ENCODE measurements at regions not wholly inside any gene's neighbourhood (a gene's known extent, or its start where the extent isn't known, plus 50 kb on each side); places are given as distances from the start of the nearest gene placed in this dataset.
"Not testable (repeated sequence)": the region's sequence is repeated elsewhere in the genome, so short reads cannot be mapped to it uniquely, and the experiment has no call there.

DNA sequence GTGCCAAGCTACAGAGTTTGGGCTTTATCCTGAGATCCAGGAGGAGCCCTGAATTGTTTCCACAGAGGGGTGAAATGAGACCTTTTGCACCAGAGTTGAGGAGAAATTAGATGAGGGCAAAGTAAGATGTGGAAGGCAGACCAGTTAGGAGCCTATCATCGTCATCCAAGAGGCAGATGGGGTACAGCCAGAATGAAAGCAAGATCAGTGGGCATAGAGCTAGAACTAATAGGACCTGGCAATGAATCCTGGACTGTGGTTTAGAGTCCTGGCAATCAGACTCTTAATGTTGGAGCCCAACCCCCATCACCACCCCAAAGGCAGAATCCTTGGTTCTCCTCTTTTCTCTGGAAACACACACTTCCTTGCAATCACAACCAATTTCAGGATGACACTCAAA lies 166.6 kb upstream of the HMGA2 start:
- no peak for DNase-seq

DNA sequence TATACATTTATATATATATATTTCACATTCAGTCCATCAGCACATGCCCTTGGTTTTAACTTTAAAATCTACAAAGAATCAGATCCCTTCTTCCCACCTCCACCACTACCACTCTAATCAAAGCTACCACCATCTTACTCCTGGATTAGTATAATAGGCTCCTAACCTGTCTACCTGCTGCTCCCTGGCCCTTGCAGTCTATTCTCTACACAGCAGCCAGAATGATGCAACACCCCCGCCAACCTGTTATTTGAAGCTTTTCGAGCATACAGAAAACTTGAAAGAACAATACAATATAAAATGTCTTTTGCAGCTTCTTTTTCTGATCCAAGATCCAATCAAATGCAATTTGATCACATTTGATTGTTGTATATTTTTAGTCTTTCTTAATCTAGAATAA lies 165.9 kb upstream of the HMGA2 start:
- no peak for DNase-seq

DNA sequence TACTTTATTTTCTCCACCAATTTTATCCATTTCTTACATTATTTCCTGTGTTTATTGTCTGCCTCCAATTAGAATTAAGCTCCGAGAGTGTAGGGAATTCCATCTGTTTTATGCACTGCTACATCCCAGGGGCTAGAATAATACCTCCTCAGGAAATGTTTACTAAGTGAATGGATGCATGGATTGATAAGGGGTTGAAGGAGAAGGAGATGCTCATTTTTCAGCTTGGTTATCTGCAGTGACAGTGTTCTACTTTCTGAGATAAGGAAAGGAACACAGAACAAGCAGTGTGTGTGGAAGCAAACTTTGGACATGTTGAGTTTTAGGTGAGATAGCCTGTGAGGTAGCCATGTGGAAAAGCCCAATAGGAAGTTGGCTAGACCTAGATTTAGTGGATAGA lies 164.6 kb upstream of the HMGA2 start:
- DNase-seq: no peak

GRCh38 chr12:65660096-65660495 lies 164.2 kb upstream of the HMGA2 start:
- DNase-seq: no peak

GRCh38 chr12:65660836-65661235 lies 163.4 kb upstream of the HMGA2 start:
- DNase-seq: no peak

- no peak for DNase-seq
These were observed 161.7 kb upstream of the HMGA2 start for GRCh38 chr12:65662590-65662989.

DNA sequence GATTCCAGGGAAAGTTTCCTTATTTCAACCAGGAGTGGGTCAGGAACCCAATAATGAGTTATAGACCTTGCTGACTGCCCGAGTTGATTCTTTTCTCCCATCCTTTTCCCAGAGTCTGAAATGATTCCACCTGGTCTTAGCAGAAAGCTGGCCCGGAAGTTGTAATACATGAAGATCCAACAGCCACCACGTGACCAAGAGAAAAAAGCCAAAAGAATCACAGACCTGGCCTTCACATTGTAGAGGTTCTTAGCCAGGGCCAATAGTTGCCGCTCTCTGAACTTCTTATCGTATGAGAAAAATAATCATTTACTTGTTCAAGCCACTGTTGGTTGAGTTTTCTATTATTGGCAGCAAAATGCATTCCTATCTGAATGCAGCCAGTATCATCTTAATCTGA lies 161.2 kb upstream of the HMGA2 start:
- DNase-seq: no peak

DNA sequence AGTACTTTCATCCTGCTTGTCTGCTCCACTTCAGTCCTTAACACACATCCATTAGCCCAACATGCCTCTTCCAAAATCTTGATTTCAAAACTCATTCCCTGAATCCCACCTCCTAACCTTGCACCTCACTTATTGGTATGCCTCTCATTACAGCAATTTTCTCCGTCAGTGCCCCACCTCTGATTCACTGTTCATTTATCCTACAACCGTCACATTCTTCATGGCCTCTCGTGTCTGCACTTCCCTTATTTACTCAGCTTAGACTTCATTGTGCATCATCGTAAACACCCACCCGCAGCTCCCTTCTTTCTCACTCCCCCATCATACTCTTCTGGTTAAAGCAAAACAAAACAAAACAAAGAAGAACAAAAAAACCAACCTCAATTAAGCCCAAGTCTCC lies 160.6 kb upstream of the HMGA2 start:
- DNase-seq: no peak

- no peak for DNase-seq
These were observed 159.5 kb upstream of the HMGA2 start for GRCh38 chr12:65664715-65665250.

- no peak for DNase-seq
These were observed 158.5 kb upstream of the HMGA2 start for GRCh38 chr12:65665817-65666216.

DNA sequence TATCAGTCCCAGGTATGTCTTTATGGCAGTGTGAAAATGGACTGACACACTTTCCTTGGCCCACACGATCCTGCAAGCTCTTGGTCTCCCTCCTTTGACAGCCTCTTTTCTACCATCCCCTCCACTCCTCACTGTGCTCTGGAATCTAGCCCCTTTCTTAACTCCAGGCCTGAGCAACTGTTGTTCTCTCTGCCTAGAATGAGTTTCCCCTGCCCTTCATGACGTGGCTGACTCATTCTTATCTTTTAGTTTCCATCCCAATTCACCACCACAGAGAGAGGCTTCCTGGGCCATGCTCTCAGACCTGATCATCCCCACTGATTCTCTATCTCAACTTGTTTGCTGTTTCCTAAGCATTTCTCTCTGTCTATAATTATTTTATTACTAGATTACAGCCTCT lies 157.4 kb upstream of the HMGA2 start:
- DNase-seq: no peak

- DNase-seq: no peak
These were observed 156.4 kb upstream of the HMGA2 start for GRCh38 chr12:65667932-65668331.

- DNase-seq: no peak
These were observed 155.1 kb upstream of the HMGA2 start for GRCh38 chr12:65668981-65669695.

- no peak for DNase-seq
These were observed 153.5 kb upstream of the HMGA2 start for GRCh38 chr12:65670775-65671174.

DNA sequence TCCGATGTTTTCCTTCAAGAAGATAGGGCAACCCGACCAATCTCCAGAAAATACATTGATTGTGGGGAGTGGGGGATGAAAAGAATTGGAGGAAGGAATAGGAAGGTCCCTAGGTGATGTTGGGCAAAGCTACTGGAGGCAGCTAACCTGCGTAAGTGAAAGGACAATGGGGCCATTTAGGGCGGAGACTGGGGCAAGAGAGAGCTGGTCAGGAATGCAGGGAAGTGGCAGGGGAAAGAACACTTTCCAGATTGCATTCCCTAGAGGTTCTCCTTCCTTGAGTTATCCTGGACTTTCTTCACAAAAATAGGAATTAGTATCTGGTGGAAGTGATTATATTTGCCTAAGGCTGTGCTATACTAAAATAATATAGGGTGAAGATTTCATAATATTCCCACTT lies 151.8 kb upstream of the HMGA2 start:
- no peak for DNase-seq

DNA sequence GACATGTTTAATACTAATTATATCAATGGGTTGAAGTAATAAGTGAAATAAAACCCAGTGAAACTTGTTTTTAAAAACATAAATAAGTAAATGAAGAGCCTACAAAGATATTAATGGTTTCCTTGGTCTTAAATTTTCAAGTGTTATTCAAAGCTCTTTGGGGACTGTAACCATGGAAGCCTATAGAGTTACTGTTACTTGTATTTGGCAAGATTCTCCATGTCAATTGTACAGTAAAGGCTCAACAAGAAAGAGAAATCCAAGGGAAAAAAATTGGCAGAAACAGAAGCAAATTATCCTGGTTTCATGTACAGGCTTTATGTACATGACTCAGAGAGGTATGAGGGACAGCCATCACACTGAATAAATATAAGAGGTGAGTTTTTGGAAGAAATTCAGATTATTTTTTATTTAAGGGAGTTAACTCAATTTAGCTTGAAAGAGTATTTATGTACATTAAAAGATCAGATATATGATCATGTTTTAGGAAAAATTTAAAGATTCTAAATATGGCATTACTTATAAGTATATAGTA lies 151.1 kb upstream of the HMGA2 start:
- DNase-seq: no peak

DNA sequence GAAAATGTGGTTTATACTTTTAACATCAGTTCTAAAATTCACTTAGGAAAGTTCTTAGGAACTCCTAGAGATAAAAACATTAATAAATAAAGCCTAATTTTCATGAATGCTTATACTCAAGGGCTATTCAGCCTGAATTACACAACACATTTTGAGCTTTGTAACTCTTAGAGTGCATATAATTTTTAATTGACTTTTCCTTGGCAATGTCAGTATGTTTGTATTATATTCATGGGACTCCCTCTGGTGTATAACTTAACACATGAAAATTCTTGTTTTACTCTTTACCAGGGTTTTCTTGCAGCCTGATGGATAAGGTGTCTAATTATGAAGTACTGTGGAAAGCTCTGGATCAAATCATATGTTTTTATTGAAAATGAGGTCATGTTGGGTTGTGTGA lies 150.6 kb upstream of the HMGA2 start:
- DNase-seq: no peak

- no peak for DNase-seq
These were observed 149.1 kb upstream of the HMGA2 start for GRCh38 chr12:65675141-65675621.

- not testable (repeated sequence) for DNase-seq
These were observed 146.1 kb upstream of the HMGA2 start for GRCh38 chr12:65678172-65678571.

DNA sequence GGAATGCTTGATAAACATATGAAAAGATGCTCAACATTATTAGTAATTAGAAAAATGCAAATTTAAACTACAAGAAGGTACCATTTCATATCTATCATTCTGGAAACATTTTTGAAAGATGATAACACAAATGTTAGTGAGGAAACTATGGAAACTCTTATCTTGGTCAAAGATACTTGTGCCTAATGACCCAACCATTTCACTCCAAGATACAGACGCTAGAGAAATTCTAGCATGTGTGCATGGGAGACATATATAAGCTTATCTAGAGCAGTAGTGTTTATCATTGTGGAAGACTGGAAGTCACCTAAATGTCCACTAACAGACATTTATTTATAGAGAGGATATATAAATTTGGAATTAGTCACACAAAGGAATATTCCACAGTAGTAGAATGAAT lies 143.1 kb upstream of the HMGA2 start:
- DNase-seq: no peak

GRCh38 chr12:65682112-65682511 lies 142.2 kb upstream of the HMGA2 start:
- DNase-seq: no peak

- DNase-seq: no peak
These were observed 139.4 kb upstream of the HMGA2 start for GRCh38 chr12:65684906-65685305.

DNA sequence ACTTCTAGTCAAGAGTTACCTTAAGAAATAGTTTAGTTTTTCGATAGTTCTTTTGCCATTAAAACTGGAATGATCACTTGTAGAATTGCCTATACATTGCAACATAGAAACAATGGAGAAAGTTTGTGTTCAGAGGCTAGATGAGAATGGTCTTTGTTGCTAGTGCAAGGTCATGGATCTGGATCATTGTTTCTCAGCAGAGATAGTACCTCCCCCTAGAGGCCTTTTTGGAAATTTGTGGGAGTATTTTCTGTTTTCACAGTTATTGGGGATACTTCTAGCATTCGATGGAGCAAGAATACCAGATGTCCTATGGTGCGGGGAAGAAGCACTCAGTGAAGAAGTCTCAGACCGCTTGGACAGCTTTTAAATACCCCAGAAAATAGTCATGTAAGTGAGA lies 138.8 kb upstream of the HMGA2 start:
- DNase-seq: no peak

GRCh38 chr12:65689508-65689907 lies 134.8 kb upstream of the HMGA2 start:
- no peak for DNase-seq

- DNase-seq: no peak
These were observed 133.8 kb upstream of the HMGA2 start for GRCh38 chr12:65690477-65690876.
